ENCODE measurements at regions not wholly inside any gene's neighbourhood (a gene's known extent, or its start where the extent isn't known, plus 50 kb on each side); places are given as distances from the start of the nearest gene placed in this dataset.

DNA sequence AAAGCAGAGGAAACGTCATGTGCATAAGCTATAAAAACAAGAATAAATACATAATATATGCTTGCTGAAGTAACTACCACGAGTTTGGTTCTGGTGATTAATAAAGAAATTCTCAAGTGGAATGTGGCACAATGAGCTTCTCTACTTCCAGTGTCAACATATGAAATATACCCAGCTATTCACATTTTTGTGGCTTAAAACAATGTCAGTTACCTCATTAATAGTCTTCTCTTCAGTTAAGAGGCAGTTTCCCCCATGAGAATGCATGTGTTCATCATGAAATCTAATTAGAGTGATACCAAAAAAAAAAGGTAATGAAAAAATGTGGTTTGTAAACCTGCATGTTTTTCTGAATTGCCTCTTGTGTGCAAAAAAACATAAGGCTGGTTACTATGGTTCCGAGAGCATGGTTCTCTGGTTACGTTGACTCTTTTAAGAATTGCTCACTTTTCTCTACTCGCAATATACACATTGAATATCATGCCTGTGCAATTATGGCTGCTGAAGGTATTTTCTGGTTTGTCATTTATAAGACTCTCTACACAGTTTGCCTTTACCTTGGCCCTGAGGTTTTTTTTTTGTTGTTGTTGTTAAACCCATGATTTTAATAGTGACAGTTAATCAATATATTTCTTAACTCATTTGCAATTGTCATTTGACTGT, 108.2 kb downstream of the PCDH7 start:
- TF ChIP-seq POLR2A (IDR thresholded peaks at IDR 0.05) (no peak), EP300 (IDR thresholded peaks at IDR 0.05) (no peak)
- TF ChIP-seq, protein P1, sequence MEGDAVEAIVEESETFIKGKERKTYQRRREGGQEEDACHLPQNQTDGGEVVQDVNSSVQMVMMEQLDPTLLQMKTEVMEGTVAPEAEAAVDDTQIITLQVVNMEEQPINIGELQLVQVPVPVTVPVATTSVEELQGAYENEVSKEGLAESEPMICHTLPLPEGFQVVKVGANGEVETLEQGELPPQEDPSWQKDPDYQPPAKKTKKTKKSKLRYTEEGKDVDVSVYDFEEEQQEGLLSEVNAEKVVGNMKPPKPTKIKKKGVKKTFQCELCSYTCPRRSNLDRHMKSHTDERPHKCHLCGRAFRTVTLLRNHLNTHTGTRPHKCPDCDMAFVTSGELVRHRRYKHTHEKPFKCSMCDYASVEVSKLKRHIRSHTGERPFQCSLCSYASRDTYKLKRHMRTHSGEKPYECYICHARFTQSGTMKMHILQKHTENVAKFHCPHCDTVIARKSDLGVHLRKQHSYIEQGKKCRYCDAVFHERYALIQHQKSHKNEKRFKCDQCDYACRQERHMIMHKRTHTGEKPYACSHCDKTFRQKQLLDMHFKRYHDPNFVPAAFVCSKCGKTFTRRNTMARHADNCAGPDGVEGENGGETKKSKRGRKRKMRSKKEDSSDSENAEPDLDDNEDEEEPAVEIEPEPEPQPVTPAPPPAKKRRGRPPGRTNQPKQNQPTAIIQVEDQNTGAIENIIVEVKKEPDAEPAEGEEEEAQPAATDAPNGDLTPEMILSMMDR (IDR thresholded peaks at IDR 0.05), result no peak

Measured in stomach (tissue), 4 donors.